ENCODE measurements at regions not wholly inside any gene's neighbourhood (a gene's known extent, or its start where the extent isn't known, plus 50 kb on each side); places are given as distances from the start of the nearest gene placed in this dataset.

DNA sequence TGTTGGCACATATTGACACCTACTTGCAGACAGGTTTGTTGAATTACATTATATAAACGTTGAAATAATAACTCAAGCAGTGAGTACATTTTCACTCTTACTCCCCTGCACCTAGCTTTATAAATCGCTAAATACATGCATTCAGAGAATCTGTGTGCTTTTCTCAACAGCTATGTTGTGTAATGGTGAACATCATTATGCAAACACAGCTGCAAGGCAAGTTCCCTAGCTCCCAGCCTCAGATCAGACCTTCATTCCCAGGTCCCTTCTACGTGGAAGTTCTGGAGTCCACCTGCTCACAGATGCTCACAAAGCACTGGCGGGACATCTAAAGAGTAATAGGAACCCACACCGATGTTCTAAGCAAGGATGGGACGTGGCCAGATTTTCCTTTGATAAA lies 86.8 kb upstream of the PEG3 start:
- TF ChIP-seq EP300 (IDR thresholded peaks at IDR 0.05; ENCODE audit: borderline replicate concordance in 1 of 2, low read depth in 2 of 2, low read length in 2 of 2): no peak
- TF ChIP-seq, protein P1, sequence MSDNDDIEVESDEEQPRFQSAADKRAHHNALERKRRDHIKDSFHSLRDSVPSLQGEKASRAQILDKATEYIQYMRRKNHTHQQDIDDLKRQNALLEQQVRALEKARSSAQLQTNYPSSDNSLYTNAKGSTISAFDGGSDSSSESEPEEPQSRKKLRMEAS (IDR thresholded peaks at IDR 0.05): no peak
- TF ChIP-seq CEBPB (IDR thresholded peaks at IDR 0.05; ENCODE audit: low read depth, low read length): no peak
- TF ChIP-seq, protein P2, sequence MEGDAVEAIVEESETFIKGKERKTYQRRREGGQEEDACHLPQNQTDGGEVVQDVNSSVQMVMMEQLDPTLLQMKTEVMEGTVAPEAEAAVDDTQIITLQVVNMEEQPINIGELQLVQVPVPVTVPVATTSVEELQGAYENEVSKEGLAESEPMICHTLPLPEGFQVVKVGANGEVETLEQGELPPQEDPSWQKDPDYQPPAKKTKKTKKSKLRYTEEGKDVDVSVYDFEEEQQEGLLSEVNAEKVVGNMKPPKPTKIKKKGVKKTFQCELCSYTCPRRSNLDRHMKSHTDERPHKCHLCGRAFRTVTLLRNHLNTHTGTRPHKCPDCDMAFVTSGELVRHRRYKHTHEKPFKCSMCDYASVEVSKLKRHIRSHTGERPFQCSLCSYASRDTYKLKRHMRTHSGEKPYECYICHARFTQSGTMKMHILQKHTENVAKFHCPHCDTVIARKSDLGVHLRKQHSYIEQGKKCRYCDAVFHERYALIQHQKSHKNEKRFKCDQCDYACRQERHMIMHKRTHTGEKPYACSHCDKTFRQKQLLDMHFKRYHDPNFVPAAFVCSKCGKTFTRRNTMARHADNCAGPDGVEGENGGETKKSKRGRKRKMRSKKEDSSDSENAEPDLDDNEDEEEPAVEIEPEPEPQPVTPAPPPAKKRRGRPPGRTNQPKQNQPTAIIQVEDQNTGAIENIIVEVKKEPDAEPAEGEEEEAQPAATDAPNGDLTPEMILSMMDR (IDR thresholded peaks at IDR 0.05; ENCODE audit: control extremely low read depth in 1 of 3, insufficient read depth in 1 of 3, low read depth in 1 of 3, low read length in 3 of 3): no peak
